Activated CD4-positive, alpha-beta T cell treated with anti-CD3 and anti-CD28 coated beads, Interleukin-2, amount 50 U/mL, for 4 hours (primary cell): ENCODE measurements at regions not wholly inside any gene's neighbourhood (a gene's known extent, or its start where the extent isn't known, plus 50 kb on each side); places are given as distances from the start of the nearest gene placed in this dataset.
"Not testable (repeated sequence)": the region's sequence is repeated elsewhere in the genome, so short reads cannot be mapped to it uniquely, and the experiment has no call there.

Experiments
- DNase-seq, 2 experiments: peaks; one replicate each; pipeline ENCODE4 v3.0.0-alpha.2; 2020

GRCh38 chr3:118641608-118642007 lies 393.0 kb downstream of the IGSF11 start:
- no peak for DNase-seq

DNA sequence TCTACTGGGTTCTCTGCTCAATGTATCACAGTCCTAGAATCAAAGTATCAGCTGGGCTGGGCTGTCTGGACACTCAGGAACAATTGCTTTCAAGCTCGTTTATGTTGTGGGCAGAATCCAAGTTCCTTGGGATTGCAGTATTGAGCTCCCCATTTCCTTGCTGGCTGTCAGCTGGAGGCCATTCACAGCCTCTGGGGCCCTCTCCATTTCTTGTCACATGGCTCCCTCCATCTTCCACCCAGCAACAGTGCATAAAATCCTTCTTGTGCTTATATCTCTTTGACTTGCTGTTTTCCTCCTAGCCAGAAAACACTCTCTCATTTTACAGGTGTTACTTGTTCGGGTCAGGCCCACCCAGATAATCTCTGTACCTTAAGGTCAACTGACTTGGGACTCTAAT lies 363.5 kb downstream of the IGSF11 start:
- no peak for DNase-seq

DNA sequence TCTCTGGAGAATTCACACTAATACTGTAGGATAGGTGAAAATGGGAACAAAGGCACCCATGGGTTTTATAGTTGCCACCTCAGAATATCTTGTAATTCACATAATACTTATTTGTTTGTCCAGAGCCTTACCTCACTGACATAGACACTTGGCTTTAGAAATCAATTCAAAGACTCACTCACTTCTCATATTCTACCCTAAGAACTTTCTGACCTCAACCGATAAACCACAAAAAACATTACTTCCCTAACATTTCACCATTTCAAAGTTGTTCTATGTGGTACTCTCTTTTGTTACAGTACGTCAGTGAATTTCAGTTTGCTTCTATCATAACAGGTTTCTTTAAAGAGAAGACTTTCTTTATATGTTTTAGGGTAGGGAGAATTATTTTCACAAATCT lies 359.3 kb downstream of the IGSF11 start:
- DNase-seq, result no peak

DNA sequence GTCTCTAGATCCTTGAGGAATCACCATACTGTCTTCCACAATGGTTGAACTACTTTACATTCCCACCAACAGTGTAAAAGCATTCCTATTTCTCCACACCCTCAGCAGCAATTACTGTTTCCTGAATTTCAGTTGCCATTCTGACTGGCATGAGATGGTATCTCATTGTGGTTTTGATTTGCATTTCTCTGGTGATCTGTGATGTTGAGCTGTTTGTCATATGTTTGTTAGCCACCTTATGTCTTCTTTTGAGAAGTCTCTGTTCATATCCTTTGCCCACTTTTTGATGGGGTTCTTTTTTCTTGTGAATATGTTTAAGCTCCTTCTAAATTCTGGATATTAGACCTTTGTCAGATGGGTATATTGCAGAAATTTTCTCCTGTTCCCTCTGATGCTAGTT lies 356.0 kb downstream of the IGSF11 start:
- DNase-seq, result not testable (repeated sequence)

- DNase-seq, result no peak
These were observed 351.7 kb downstream of the IGSF11 start for GRCh38 chr3:118682921-118683320.

GRCh38 chr3:118683636-118684035 lies 351.0 kb downstream of the IGSF11 start:
- DNase-seq, result no peak

GRCh38 chr3:118688396-118688884 lies 346.2 kb downstream of the IGSF11 start:
- DNase-seq, result no peak

DNA sequence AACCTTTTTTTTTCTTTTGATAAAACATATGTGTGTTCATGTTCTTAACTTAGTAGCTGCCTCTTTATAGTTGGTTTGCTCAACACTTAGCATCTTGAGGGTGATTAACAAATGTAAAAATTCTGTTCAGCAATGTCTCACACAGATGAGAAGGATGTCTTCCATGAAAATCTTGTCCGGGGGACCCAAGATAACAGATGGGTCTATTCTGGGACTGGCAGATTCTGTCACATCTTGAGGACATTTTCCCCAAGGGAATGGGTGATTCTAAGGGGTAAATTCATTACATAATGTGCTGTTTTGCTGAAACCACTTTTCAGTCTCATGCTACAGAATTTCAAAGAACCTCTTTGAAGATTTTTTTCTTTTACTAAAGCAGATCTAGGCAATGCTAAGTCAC lies 342.2 kb downstream of the IGSF11 start:
- DNase-seq, result no peak

DNA sequence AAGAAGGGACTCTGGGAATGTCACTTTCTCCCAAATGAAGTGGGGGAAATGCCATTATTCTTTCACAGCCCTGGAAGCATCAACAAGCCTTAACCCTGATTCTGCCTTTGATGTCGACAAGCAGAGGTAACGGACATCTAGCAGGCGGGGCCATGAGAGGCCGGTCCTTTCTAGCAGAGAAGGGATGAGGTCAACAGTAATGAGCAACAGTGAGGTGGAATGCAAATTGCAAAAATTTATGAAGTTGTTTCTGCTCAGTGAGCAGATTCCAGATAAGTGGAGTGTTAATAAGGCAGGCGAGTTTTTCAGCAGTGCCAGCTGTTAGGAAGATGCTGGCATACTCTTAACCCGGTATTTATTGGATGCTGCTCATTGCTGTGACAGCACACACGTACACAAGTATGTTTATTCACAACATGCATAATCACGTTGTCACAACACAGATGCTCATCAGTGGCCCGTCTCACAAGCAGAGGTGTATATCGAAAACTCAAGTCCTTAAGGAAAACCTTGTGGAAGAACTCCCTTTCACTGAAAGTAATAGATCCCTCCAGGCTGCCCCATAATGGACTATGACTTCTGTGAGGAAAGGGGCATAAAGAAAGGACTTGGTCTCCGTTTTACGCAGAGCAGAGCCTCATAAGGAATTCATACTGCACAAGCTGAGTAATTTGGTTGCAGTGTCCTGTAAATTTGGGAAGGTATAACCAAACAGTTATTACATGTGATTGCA lies 329.0 kb downstream of the IGSF11 start:
- DNase-seq, result no peak

GRCh38 chr3:118707991-118708390 lies 326.7 kb downstream of the IGSF11 start:
- no peak for DNase-seq

DNA sequence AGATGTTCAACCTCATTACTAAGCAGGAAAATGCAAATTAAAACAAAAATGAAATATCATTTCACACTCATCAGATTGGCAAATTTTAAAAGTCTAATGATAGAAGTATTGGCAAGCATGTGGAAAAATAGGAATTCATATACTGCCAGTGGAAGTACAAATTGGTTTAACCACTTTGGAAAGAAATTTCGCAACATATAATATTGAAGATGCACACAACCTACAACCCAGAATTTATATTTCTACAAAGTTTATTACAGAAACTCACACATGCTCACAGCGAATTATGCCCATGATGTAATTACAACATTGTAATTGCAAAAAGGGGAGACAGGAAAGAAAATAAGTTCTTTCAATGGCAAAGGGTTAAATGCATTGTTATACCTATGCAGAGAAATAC lies 324.1 kb downstream of the IGSF11 start:
- DNase-seq, result no peak

GRCh38 chr3:118713502-118714207 lies 321.0 kb downstream of the IGSF11 start:
- DNase-seq, result no peak

DNA sequence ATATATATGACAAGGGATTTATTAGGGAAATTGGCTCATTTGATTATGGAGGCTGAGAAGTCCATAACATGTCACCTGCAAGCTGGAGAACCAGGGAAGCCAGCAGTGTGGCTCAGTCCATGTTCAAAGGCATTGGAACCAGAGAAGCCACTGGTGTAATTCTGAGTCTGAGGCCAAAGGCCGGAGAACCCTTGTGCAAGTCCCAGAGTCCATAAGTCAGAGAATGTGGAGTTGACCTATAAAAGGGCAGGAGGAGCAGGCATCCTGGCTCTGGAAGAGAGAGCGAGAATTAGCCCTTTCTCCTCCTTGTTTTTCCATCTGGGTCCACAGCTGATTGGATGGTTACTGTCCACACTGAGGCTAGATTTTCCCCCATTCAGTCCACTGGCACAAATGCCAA lies 319.8 kb downstream of the IGSF11 start:
- no peak for DNase-seq

- DNase-seq, result no peak
These were observed 305.1 kb downstream of the IGSF11 start for GRCh38 chr3:118729546-118729945.

GRCh38 chr3:118734664-118735063 lies 300.0 kb downstream of the IGSF11 start:
- DNase-seq, result no peak

- no peak for DNase-seq
These were observed 298.5 kb downstream of the IGSF11 start for GRCh38 chr3:118736107-118736506.

- no peak for DNase-seq
These were observed 293.8 kb downstream of the IGSF11 start for GRCh38 chr3:118740722-118741290.

- DNase-seq, result no peak
These were observed 291.9 kb downstream of the IGSF11 start for GRCh38 chr3:118742760-118743159.

- DNase-seq, result no peak
These were observed 290.5 kb downstream of the IGSF11 start for GRCh38 chr3:118744186-118744585.

- no peak for DNase-seq
These were observed 280.0 kb downstream of the IGSF11 start for GRCh38 chr3:118754406-118755252.

DNA sequence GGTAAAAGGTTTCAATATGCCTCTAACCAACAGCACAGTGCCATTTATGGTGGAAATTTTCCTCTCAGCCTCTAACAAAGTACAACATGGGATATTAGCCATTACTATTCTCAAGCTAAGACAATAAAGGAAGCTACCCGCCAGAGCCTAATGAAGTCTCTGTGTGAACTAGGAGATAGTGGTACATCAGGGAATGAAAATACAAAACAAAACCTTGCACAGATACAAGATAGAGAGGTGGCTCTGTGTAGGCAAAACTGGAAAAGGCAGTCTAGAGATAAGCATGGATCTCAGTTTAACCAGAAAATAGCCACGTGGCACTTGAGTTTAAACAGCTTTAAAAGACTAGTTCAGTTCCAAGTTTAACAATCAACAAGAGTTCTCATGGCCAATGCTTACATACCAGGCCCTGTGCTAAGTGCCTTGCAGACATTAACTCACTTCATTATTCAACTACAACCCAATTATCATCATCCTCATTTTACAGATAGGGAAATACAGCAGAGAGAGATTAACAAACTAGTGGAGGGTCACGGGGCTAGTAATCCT lies 279.3 kb downstream of the IGSF11 start:
- no peak for DNase-seq

- DNase-seq, result no peak
These were observed 273.9 kb downstream of the IGSF11 start for GRCh38 chr3:118760585-118761290.
